Astrocyte (in vitro differentiated cells and primary cell): ENCODE measurements at regions not wholly inside any gene's neighbourhood (a gene's known extent, or its start where the extent isn't known, plus 50 kb on each side); places are given as distances from the start of the nearest gene placed in this dataset.

Experiments
- CTCF ChIP-seq: IDR thresholded peaks from 2 replicates; pipeline ENCODE4 v1.5.1; 2011; ENCODE audit warnings: low read depth, mild to moderate bottlenecking, inconsistent platforms, low read length, moderate library complexity; ENCODE audit not compliant: insufficient read depth
- EZH2 ChIP-seq: IDR thresholded peaks from 2 replicates; pipeline ENCODE4 v1.6.1; 2012; ENCODE audit warnings: mild to moderate bottlenecking, low read length, inconsistent platforms; ENCODE audit not compliant: insufficient read depth

GRCh38 chr3:56927855-56928254 lies 126.1 kb upstream of the ARHGEF3 start:
- TF ChIP-seq CTCF (no peak), EZH2 (no peak)
